Mesenchymal stem cell (in vitro differentiated cells and primary cell): ENCODE measurements at regions not wholly inside any gene's neighbourhood (a gene's known extent, or its start where the extent isn't known, plus 50 kb on each side); places are given as distances from the start of the nearest gene placed in this dataset.
A peak's percentile ranks its signal among the peaks of the same experiment; 100 is the strongest.

ENCODE experiments used
- DNase-seq: peaks from one replicate; pipeline ENCODE4 v3.0.0-alpha.2; 2013
- H2AFZ ChIP-seq: one replicate; pipeline ENCODE4 v1.6.1; 2013; ENCODE audit warnings: low read depth, mild to moderate bottlenecking, control low read depth, inconsistent platforms, low read length, moderate library complexity
- H2AK5ac ChIP-seq: 2 replicates; pipeline ENCODE4 v1.6.1; 2013; ENCODE audit warnings: low read length, moderate library complexity, mild to moderate bottlenecking, inconsistent platforms; ENCODE audit not compliant: severe bottlenecking
- H2BK120ac ChIP-seq: one replicate; pipeline ENCODE4 v1.6.1; 2013; ENCODE audit warnings: low read depth, mild to moderate bottlenecking, inconsistent platforms, low read length, moderate library complexity
- H2BK12ac ChIP-seq, 2 experiments: one replicate each; pipeline ENCODE4 v1.6.1; 2013; ENCODE audit warnings: inconsistent platforms in 2 of 2, low read length in 2 of 2, mild to moderate bottlenecking in 2 of 2, moderate library complexity in 2 of 2, control low read depth in 1 of 2
- H2BK15ac ChIP-seq: one replicate; pipeline ENCODE4 v1.6.1; 2013; ENCODE audit warnings: mild to moderate bottlenecking, low read depth, inconsistent platforms; ENCODE audit not compliant: poor library complexity, severe bottlenecking
- H2BK5ac ChIP-seq: 2 replicates; pipeline ENCODE4 v1.6.1; 2013; ENCODE audit warnings: low read depth, mild to moderate bottlenecking, low read length, control low read depth, inconsistent platforms; ENCODE audit not compliant: poor library complexity, severe bottlenecking
- H3K14ac ChIP-seq, 2 experiments: one replicate each; pipeline ENCODE4 v1.6.1; 2013; ENCODE audit warnings: inconsistent platforms in 2 of 2, low read length in 2 of 2, control low read depth in 1 of 2, mild to moderate bottlenecking in 1 of 2, moderate library complexity in 1 of 2
- H3K18ac ChIP-seq, 2 experiments: one replicate each; pipeline ENCODE4 v1.6.1; 2013; ENCODE audit warnings: inconsistent platforms in 2 of 2, low read length in 2 of 2, control low read depth in 1 of 2, low read depth in 1 of 2, mild to moderate bottlenecking in 1 of 2
- H3K23ac ChIP-seq, 2 experiments: one replicate each; pipeline ENCODE4 v1.6.1; 2013; ENCODE audit warnings: inconsistent platforms in 2 of 2, low read length in 2 of 2, mild to moderate bottlenecking in 2 of 2, moderate library complexity in 2 of 2, control low read depth in 1 of 2
- H3K27ac ChIP-seq: 2 replicates; pipeline ENCODE4 v1.5.1; 2013; ENCODE audit warnings: mild to moderate bottlenecking, moderate library complexity, low read length, control low read depth, inconsistent platforms; ENCODE audit not compliant: poor library complexity, severe bottlenecking
- H3K27me3 ChIP-seq, 2 experiments: 2 replicates each; pipeline versions ENCODE4 v1.6.1 to v1.7.0; 2013; ENCODE audit warnings: low read length in 2 of 2, mild to moderate bottlenecking in 2 of 2, moderate library complexity in 2 of 2, control low read depth in 1 of 2, inconsistent platforms in 1 of 2; ENCODE audit not compliant: control insufficient read depth in 1 of 2, insufficient read depth in 1 of 2
- H3K36me3 ChIP-seq, 2 experiments: 2 replicates each; pipeline versions ENCODE4 v1.6.1 to v1.7.0; 2013; ENCODE audit warnings: low read length in 2 of 2, control low read depth in 1 of 2, inconsistent platforms in 1 of 2, low read depth in 1 of 2, mild to moderate bottlenecking in 1 of 2; ENCODE audit not compliant: insufficient read depth in 2 of 2, control insufficient read depth in 1 of 2
- H3K4ac ChIP-seq, 2 experiments: one replicate each; pipeline ENCODE4 v1.6.1; 2013; ENCODE audit warnings: inconsistent platforms in 2 of 2, low read length in 2 of 2, mild to moderate bottlenecking in 2 of 2, moderate library complexity in 2 of 2, control low read depth in 1 of 2, low read depth in 1 of 2
- H3K4me1 ChIP-seq: 2 replicates; pipeline ENCODE4 v1.6.1; 2013; ENCODE audit warnings: low read depth, low read length, control low read depth; ENCODE audit not compliant: control insufficient read depth, insufficient read depth
- H3K4me2 ChIP-seq: 2 replicates; pipeline ENCODE4 v1.6.1; 2013; ENCODE audit warnings: low read length, mild to moderate bottlenecking, inconsistent platforms; ENCODE audit not compliant: poor library complexity, severe bottlenecking
- H3K4me3 ChIP-seq, 2 experiments: 2 replicates each; pipeline versions ENCODE4 v1.5.1 to v1.7.0; 2013; ENCODE audit warnings: low read length in 2 of 2, mild to moderate bottlenecking in 2 of 2, control low read depth in 1 of 2, low read depth in 1 of 2; ENCODE audit not compliant: insufficient read depth in 1 of 2
- H3K79me1 ChIP-seq: replicated peaks from 2 replicates; pipeline ENCODE4 v1.6.1; 2013; ENCODE audit warnings: mild to moderate bottlenecking, control low read depth, low read length, inconsistent platforms; ENCODE audit not compliant: poor library complexity, severe bottlenecking
- H3K9ac ChIP-seq: 2 replicates; pipeline ENCODE4 v1.7.0; 2013; ENCODE audit warnings: mild to moderate bottlenecking, low read length, moderate library complexity
- H3K9me3 ChIP-seq: 2 replicates; pipeline ENCODE4 v1.7.0; 2013; ENCODE audit warnings: mild to moderate bottlenecking, low read length; ENCODE audit not compliant: control insufficient read depth
- H4K8ac ChIP-seq: one replicate; pipeline ENCODE4 v1.6.1; 2013; ENCODE audit warnings: inconsistent platforms, mild to moderate bottlenecking, low read length, moderate library complexity
- H4K91ac ChIP-seq: one replicate; pipeline ENCODE4 v1.6.1; 2013; ENCODE audit warnings: mild to moderate bottlenecking, low read length, inconsistent platforms
- WGBS: methylation state at CpG from one replicate; pipeline ENCODE4 v1.1.7; 2013; ENCODE audit warnings: mixed read lengths; 5-methylcytosine and 5-hydroxymethylcytosine counted together

GRCh38 chr11:109040303-109040702 lies 375.4 kb downstream of the DDX10 start:
- 95% methylated on average over 3 of the region's 3 CpGs for WGBS
- Histone ChIP-seq H3K4me3 (no peak overlapping the region), H2BK120ac (no peak overlapping the region), H3K18ac (no peak overlapping the region), H3K4me1 (peaks cover 2% of the 10 kb centered on the region), H2BK5ac (no peak overlapping the region), H2BK15ac (no peak overlapping the region), H2BK12ac (no peak overlapping the region), H3K36me3 (no peaks in the 10 kb centered on the region), H3K9ac (no peak overlapping the region), H3K9me3 (no peaks in the 10 kb centered on the region), H3K23ac (no peak overlapping the region), H2AFZ (no peak overlapping the region), H3K27ac (no peak overlapping the region), H3K14ac (no peak overlapping the region), H2AK5ac (no peak overlapping the region), H3K27me3 (no peaks in the 10 kb centered on the region), H3K4me2 (no peak overlapping the region), H4K8ac (no peak overlapping the region), H3K79me1 (no peaks in the 10 kb centered on the region), H3K4ac (no peak overlapping the region), H4K91ac (no peak overlapping the region)
- no peak for DNase-seq

DNA sequence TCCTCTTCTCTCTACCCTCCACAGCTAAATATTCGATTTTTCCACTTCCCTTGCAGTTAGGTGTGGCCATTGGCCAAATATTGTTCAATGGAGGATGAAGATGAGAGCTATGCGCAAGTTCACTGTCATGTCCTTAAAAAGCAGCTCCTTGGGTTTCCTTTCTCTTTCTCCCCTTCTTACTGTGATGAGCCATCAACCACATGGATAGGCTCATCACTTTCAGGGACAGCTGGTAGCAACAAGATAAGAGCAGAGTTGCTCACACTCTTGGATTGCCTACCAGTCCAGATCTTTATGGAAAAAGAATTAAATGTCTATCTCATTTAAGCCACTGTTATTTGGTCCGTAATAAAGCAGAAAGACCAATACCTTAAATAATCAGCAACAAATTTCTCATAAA lies 377.0 kb downstream of the DDX10 start:
- WGBS, result 94% methylated on average over 2 of the region's 3 CpGs
- no peak overlapping the region for H4K8ac ChIP-seq
- no peaks in the 10 kb centered on the region for H3K9me3 ChIP-seq
- no peak overlapping the region for H3K9ac ChIP-seq
- H2BK12ac ChIP-seq, result no peak overlapping the region
- no peak overlapping the region for H3K4ac ChIP-seq
- peak; percentile 5 for DNase-seq
- no peak overlapping the region for H3K4me2 ChIP-seq
- no peak overlapping the region for H2AFZ ChIP-seq
- H3K36me3 ChIP-seq, result no peaks in the 10 kb centered on the region
- H2AK5ac ChIP-seq, result no peak overlapping the region
- H3K4me3 ChIP-seq, result no peak overlapping the region
- H3K4me1 ChIP-seq, result peaks cover 2% of the 10 kb centered on the region
- no peaks in the 10 kb centered on the region for H3K79me1 ChIP-seq
- H3K18ac ChIP-seq, result no peak overlapping the region
- no peak overlapping the region for H3K14ac ChIP-seq
- no peak overlapping the region for H3K23ac ChIP-seq
- H4K91ac ChIP-seq, result no peak overlapping the region
- no peak overlapping the region for H2BK5ac ChIP-seq
- no peaks in the 10 kb centered on the region for H3K27me3 ChIP-seq
- H3K27ac ChIP-seq, result no peak overlapping the region
- no peak overlapping the region for H2BK120ac ChIP-seq
- H2BK15ac ChIP-seq, result no peak overlapping the region

GRCh38 chr11:109043315-109043714 lies 378.4 kb downstream of the DDX10 start:
- Histone ChIP-seq H3K4ac (no peak overlapping the region), H2AK5ac (no peak overlapping the region), H3K36me3 (no peaks in the 10 kb centered on the region), H2BK12ac (no peak overlapping the region), H3K27ac (no peak overlapping the region), H2AFZ (no peak overlapping the region), H3K9me3 (no peaks in the 10 kb centered on the region), H3K4me3 (no peak overlapping the region), H3K4me2 (no peak overlapping the region), H2BK120ac (no peak overlapping the region), H4K8ac (no peak overlapping the region), H3K27me3 (no peaks in the 10 kb centered on the region), H3K79me1 (no peaks in the 10 kb centered on the region), H2BK5ac (no peak overlapping the region), H2BK15ac (no peak overlapping the region), H4K91ac (no peak overlapping the region), H3K4me1 (peaks cover 2% of the 10 kb centered on the region), H3K14ac (no peak overlapping the region), H3K23ac (no peak overlapping the region), H3K9ac (no peak overlapping the region), H3K18ac (no peak overlapping the region)
- no peak for DNase-seq
- WGBS, result 67% methylated on average over 2 of the region's 3 CpGs

GRCh38 chr11:109046284-109046992 lies 375.6 kb upstream of the C11orf87 start:
- Histone ChIP-seq H3K23ac (no peak overlapping the region), H3K9me3 (no peaks in the 10 kb centered on the region)
- 71% methylated on average over 8 of the region's 11 CpGs for WGBS

More at GRCh38 chr11:109046284-109046992, 375.6 kb upstream of the C11orf87 start:
- no peak overlapping the region for H2BK120ac ChIP-seq
- H3K4me1 ChIP-seq, result no peaks in the 10 kb centered on the region
- no peak overlapping the region for H4K8ac ChIP-seq
- H2AK5ac ChIP-seq, result peak overlapping the region; percentile 33
- H3K27me3 ChIP-seq, result no peaks in the 10 kb centered on the region
- H4K91ac ChIP-seq, result no peak overlapping the region
- no peaks in the 10 kb centered on the region for H3K79me1 ChIP-seq
- H3K14ac ChIP-seq, result no peak overlapping the region
- H3K36me3 ChIP-seq, result no peaks in the 10 kb centered on the region
- no peak overlapping the region for H2BK15ac ChIP-seq
- no peak overlapping the region for H3K18ac ChIP-seq
- H2BK5ac ChIP-seq, result no peak overlapping the region
- H3K4ac ChIP-seq, result no peak overlapping the region
- H2AFZ ChIP-seq, result no peak overlapping the region
- no peak overlapping the region for H3K4me2 ChIP-seq
- no peak overlapping the region for H3K9ac ChIP-seq
- DNase-seq, result no peak
- no peak overlapping the region for H3K27ac ChIP-seq
- no peak overlapping the region for H3K4me3 ChIP-seq
- no peak overlapping the region for H2BK12ac ChIP-seq
